ENCODE measurements at regions not wholly inside any gene's neighbourhood (a gene's known extent, or its start where the extent isn't known, plus 50 kb on each side); places are given as distances from the start of the nearest gene placed in this dataset.

DNA sequence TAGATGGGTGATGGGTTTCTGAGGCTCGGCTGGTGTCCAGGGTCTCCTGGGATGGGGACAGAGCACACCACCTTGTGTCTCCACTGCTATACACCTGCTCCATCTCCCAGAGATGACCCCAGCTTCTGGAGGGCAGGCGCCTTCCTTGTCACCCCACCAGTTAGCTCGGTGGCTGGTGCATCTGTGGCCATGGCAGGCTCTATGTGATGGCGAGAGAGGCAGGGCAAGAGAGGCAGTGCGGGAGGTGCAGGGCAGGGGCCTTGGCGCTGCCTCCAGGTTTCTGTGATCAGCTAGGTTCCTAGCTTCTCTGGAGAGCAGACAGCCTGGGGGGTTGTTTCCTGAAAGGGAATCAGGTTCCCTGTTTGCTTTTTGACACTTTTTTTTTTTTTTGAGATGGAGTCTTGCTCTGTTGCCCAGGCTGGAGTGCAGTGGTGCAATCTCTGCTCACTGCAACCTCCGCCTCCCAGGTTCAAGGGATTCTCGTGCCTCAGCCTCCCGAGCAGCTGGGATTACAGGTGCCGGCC is 69.0 kb upstream of the ZNF536 start:
- TF ChIP-seq POLR2A (IDR thresholded peaks at IDR 0.05) = no peak
- TF ChIP-seq, protein P1, sequence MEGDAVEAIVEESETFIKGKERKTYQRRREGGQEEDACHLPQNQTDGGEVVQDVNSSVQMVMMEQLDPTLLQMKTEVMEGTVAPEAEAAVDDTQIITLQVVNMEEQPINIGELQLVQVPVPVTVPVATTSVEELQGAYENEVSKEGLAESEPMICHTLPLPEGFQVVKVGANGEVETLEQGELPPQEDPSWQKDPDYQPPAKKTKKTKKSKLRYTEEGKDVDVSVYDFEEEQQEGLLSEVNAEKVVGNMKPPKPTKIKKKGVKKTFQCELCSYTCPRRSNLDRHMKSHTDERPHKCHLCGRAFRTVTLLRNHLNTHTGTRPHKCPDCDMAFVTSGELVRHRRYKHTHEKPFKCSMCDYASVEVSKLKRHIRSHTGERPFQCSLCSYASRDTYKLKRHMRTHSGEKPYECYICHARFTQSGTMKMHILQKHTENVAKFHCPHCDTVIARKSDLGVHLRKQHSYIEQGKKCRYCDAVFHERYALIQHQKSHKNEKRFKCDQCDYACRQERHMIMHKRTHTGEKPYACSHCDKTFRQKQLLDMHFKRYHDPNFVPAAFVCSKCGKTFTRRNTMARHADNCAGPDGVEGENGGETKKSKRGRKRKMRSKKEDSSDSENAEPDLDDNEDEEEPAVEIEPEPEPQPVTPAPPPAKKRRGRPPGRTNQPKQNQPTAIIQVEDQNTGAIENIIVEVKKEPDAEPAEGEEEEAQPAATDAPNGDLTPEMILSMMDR (IDR thresholded peaks at IDR 0.05 in 8 of 11, conservative IDR thresholded peaks at IDR 0.05 in 3 of 11) = no peak
- no peak for TF ChIP-seq POLR2AphosphoS5 (IDR thresholded peaks at IDR 0.05)
